ENCODE measurements at regions not wholly inside any gene's neighbourhood (a gene's known extent, or its start where the extent isn't known, plus 50 kb on each side); places are given as distances from the start of the nearest gene placed in this dataset.

- Histone ChIP-seq H3K4me3 (ENCODE audit: low read depth, low read length) (no peak overlapping the region), H3K4me1 (ENCODE audit: control insufficient read depth, insufficient read depth, low read length, poor library complexity, severe bottlenecking) (no peaks in the 10 kb centered on the region), H3K27me3 (ENCODE audit: control insufficient read depth, insufficient read depth, low read length) (no peaks in the 10 kb centered on the region), H3K27ac (ENCODE audit: insufficient read depth, low read length, poor library complexity, severe bottlenecking) (no peak overlapping the region), H3K9me3 (ENCODE audit: control insufficient read depth in 2 of 2, low read length in 2 of 2) (no peaks in the 10 kb centered on the region), H3K36me3 (ENCODE audit: control insufficient read depth, insufficient read depth, low read length) (no peaks in the 10 kb centered on the region)
- ATAC-seq (ENCODE audit: low read depth in 2 of 2) = no peak
- H3K36me3 Mint-ChIP-seq = no peaks in the 10 kb centered on the region
- peaks cover 4% of the 10 kb centered on the region for H3K27me3 Mint-ChIP-seq
- H3K4me1 Mint-ChIP-seq = no peaks in the 10 kb centered on the region
- peaks cover 0 to 5% (median under 1%) of the 10 kb centered on the region in 7 donors for H3K9me3 Mint-ChIP-seq
- H3K27ac Mint-ChIP-seq = no peak overlapping the region
- H3K4me3 Mint-ChIP-seq = no peak overlapping the region
- DNase-seq = no peak
These were observed 651.8 kb downstream of the C4orf33 start for GRCh38 chr4:129747756-129748155.

- Mint-ChIP-seq H3K27me3 (peaks cover 4% of the 10 kb centered on the region), H3K4me1 (no peaks in the 10 kb centered on the region), H3K4me3 (no peak overlapping the region), H3K36me3 (no peaks in the 10 kb centered on the region), H3K27ac (no peak overlapping the region), H3K9me3 (peaks cover 0 to 5% (median 2%) of the 10 kb centered on the region in 7 donors)
- Histone ChIP-seq H3K4me3 (ENCODE audit: low read depth, low read length) (no peak overlapping the region), H3K9me3 (ENCODE audit: control insufficient read depth in 2 of 2, low read length in 2 of 2) (no peaks in the 10 kb centered on the region), H3K4me1 (ENCODE audit: control insufficient read depth, insufficient read depth, low read length, poor library complexity, severe bottlenecking) (no peaks in the 10 kb centered on the region), H3K36me3 (ENCODE audit: control insufficient read depth, insufficient read depth, low read length) (no peaks in the 10 kb centered on the region), H3K27me3 (ENCODE audit: control insufficient read depth, insufficient read depth, low read length) (no peaks in the 10 kb centered on the region), H3K27ac (ENCODE audit: insufficient read depth, low read length, poor library complexity, severe bottlenecking) (no peak overlapping the region)
- DNase-seq = no peak
- no peak for ATAC-seq (ENCODE audit: low read depth in 2 of 2)
These were observed 653.0 kb downstream of the C4orf33 start for GRCh38 chr4:129748991-129749390.

- Mint-ChIP-seq H3K9me3 (peaks cover 0 to 4% (median under 1%) of the 10 kb centered on the region in 7 donors), H3K4me3 (no peak overlapping the region), H3K36me3 (no peaks in the 10 kb centered on the region), H3K27me3 (peaks cover 4% of the 10 kb centered on the region), H3K4me1 (no peaks in the 10 kb centered on the region), H3K27ac (no peak overlapping the region)
- no peak overlapping the region for H3K27ac ChIP-seq (ENCODE audit: insufficient read depth, low read length, poor library complexity, severe bottlenecking)
- ATAC-seq (ENCODE audit: low read depth in 2 of 2) (no peak), DNase-seq (no peak)
- H3K36me3 ChIP-seq (ENCODE audit: control insufficient read depth, insufficient read depth, low read length) = no peaks in the 10 kb centered on the region
- no peak overlapping the region for H3K4me3 ChIP-seq (ENCODE audit: low read depth, low read length)
- no peaks in the 10 kb centered on the region for H3K27me3 ChIP-seq (ENCODE audit: control insufficient read depth, insufficient read depth, low read length)
- H3K4me1 ChIP-seq (ENCODE audit: control insufficient read depth, insufficient read depth, low read length, poor library complexity, severe bottlenecking) = no peaks in the 10 kb centered on the region
- H3K9me3 ChIP-seq (ENCODE audit: control insufficient read depth in 2 of 2, low read length in 2 of 2) = no peaks in the 10 kb centered on the region
These were observed 655.7 kb downstream of the C4orf33 start for GRCh38 chr4:129751646-129752045.

- no peak overlapping the region for H3K4me3 ChIP-seq (ENCODE audit: low read depth, low read length)
- no peak for ATAC-seq (ENCODE audit: low read depth in 2 of 2)
- no peaks in the 10 kb centered on the region for H3K9me3 ChIP-seq (ENCODE audit: control insufficient read depth in 2 of 2, low read length in 2 of 2)
- Mint-ChIP-seq H3K4me3 (no peak overlapping the region), H3K36me3 (no peaks in the 10 kb centered on the region), H3K27ac (no peak overlapping the region), H3K27me3 (no peaks in the 10 kb centered on the region), H3K9me3 (peaks cover 0 to 17% (median 3%) of the 10 kb centered on the region in 7 donors), H3K4me1 (no peaks in the 10 kb centered on the region)
- DNase-seq = no peak
- no peaks in the 10 kb centered on the region for H3K4me1 ChIP-seq (ENCODE audit: control insufficient read depth, insufficient read depth, low read length, poor library complexity, severe bottlenecking)
- no peak overlapping the region for H3K27ac ChIP-seq (ENCODE audit: insufficient read depth, low read length, poor library complexity, severe bottlenecking)
- no peaks in the 10 kb centered on the region for H3K36me3 ChIP-seq (ENCODE audit: control insufficient read depth, insufficient read depth, low read length)
- H3K27me3 ChIP-seq (ENCODE audit: control insufficient read depth, insufficient read depth, low read length) = no peaks in the 10 kb centered on the region
These were observed 687.6 kb downstream of the C4orf33 start for GRCh38 chr4:129783596-129783995.

GRCh38 chr4:129788486-129788885 is 692.5 kb downstream of the C4orf33 start:
- H3K27me3 Mint-ChIP-seq = no peaks in the 10 kb centered on the region
- no peak overlapping the region for H3K27ac ChIP-seq (ENCODE audit: insufficient read depth, low read length, poor library complexity, severe bottlenecking)
- H3K9me3 Mint-ChIP-seq = peaks cover 0 to 13% (median 5%) of the 10 kb centered on the region in 7 donors
- H3K36me3 ChIP-seq (ENCODE audit: control insufficient read depth, insufficient read depth, low read length) = no peaks in the 10 kb centered on the region
- DNase-seq (no peak), ATAC-seq (ENCODE audit: low read depth in 2 of 2) (no peak)
- no peaks in the 10 kb centered on the region for H3K27me3 ChIP-seq (ENCODE audit: control insufficient read depth, insufficient read depth, low read length)
- no peaks in the 10 kb centered on the region for H3K36me3 Mint-ChIP-seq
- no peaks in the 10 kb centered on the region for H3K9me3 ChIP-seq (ENCODE audit: control insufficient read depth in 2 of 2, low read length in 2 of 2)
- no peaks in the 10 kb centered on the region for H3K4me1 ChIP-seq (ENCODE audit: control insufficient read depth, insufficient read depth, low read length, poor library complexity, severe bottlenecking)
- H3K4me3 ChIP-seq (ENCODE audit: low read depth, low read length) = no peak overlapping the region
- H3K4me3 Mint-ChIP-seq = no peak overlapping the region
- H3K4me1 Mint-ChIP-seq = no peaks in the 10 kb centered on the region
- H3K27ac Mint-ChIP-seq = no peak overlapping the region

GRCh38 chr4:129804461-129804981 is 708.6 kb downstream of the C4orf33 start:
- Histone ChIP-seq H3K4me3 (ENCODE audit: low read depth, low read length) (no peak overlapping the region), H3K36me3 (ENCODE audit: control insufficient read depth, insufficient read depth, low read length) (no peaks in the 10 kb centered on the region), H3K4me1 (ENCODE audit: control insufficient read depth, insufficient read depth, low read length, poor library complexity, severe bottlenecking) (no peaks in the 10 kb centered on the region), H3K9me3 (ENCODE audit: control insufficient read depth in 2 of 2, low read length in 2 of 2) (no peaks in the 10 kb centered on the region), H3K27ac (ENCODE audit: insufficient read depth, low read length, poor library complexity, severe bottlenecking) (no peak overlapping the region), H3K27me3 (ENCODE audit: control insufficient read depth, insufficient read depth, low read length) (no peaks in the 10 kb centered on the region)
- no peaks in the 10 kb centered on the region for H3K27me3 Mint-ChIP-seq
- no peak overlapping the region for H3K4me3 Mint-ChIP-seq
- no peak overlapping the region for H3K27ac Mint-ChIP-seq
- H3K9me3 Mint-ChIP-seq = peaks cover 0 to 14% (median 4%) of the 10 kb centered on the region in 7 donors
- H3K4me1 Mint-ChIP-seq = no peaks in the 10 kb centered on the region
- DNase-seq (no peak), ATAC-seq (ENCODE audit: low read depth in 2 of 2) (no peak)
- H3K36me3 Mint-ChIP-seq = no peaks in the 10 kb centered on the region

GRCh38 chr4:129806986-129807385 is 711.0 kb downstream of the C4orf33 start:
- H3K27ac Mint-ChIP-seq = no peak overlapping the region
- no peaks in the 10 kb centered on the region for H3K27me3 ChIP-seq (ENCODE audit: control insufficient read depth, insufficient read depth, low read length)
- no peak overlapping the region for H3K27ac ChIP-seq (ENCODE audit: insufficient read depth, low read length, poor library complexity, severe bottlenecking)
- H3K27me3 Mint-ChIP-seq = no peaks in the 10 kb centered on the region
- no peaks in the 10 kb centered on the region for H3K36me3 ChIP-seq (ENCODE audit: control insufficient read depth, insufficient read depth, low read length)
- no peak overlapping the region for H3K4me3 Mint-ChIP-seq
- ATAC-seq (ENCODE audit: low read depth in 2 of 2) (no peak), DNase-seq (no peak)
- H3K4me1 ChIP-seq (ENCODE audit: control insufficient read depth, insufficient read depth, low read length, poor library complexity, severe bottlenecking) = no peaks in the 10 kb centered on the region
- H3K4me3 ChIP-seq (ENCODE audit: low read depth, low read length) = no peak overlapping the region
- H3K4me1 Mint-ChIP-seq = no peaks in the 10 kb centered on the region
- no peaks in the 10 kb centered on the region for H3K9me3 ChIP-seq (ENCODE audit: control insufficient read depth in 2 of 2, low read length in 2 of 2)
- H3K9me3 Mint-ChIP-seq = peaks cover 2 to 11% (median 4%) of the 10 kb centered on the region in 7 donors
- H3K36me3 Mint-ChIP-seq = no peaks in the 10 kb centered on the region

- no peaks in the 10 kb centered on the region for H3K27me3 ChIP-seq (ENCODE audit: control insufficient read depth, insufficient read depth, low read length)
- no peaks in the 10 kb centered on the region for H3K4me1 ChIP-seq (ENCODE audit: control insufficient read depth, insufficient read depth, low read length, poor library complexity, severe bottlenecking)
- no peak overlapping the region for H3K27ac ChIP-seq (ENCODE audit: insufficient read depth, low read length, poor library complexity, severe bottlenecking)
- H3K27ac Mint-ChIP-seq = no peak overlapping the region
- H3K36me3 ChIP-seq (ENCODE audit: control insufficient read depth, insufficient read depth, low read length) = no peaks in the 10 kb centered on the region
- H3K9me3 ChIP-seq (ENCODE audit: control insufficient read depth in 2 of 2, low read length in 2 of 2) = no peaks in the 10 kb centered on the region
- no peaks in the 10 kb centered on the region for H3K36me3 Mint-ChIP-seq
- no peaks in the 10 kb centered on the region for H3K4me1 Mint-ChIP-seq
- peaks cover 2 to 13% (median 4%) of the 10 kb centered on the region in 7 donors for H3K9me3 Mint-ChIP-seq
- ATAC-seq (ENCODE audit: low read depth in 2 of 2) (no peak), DNase-seq (no peak)
- H3K27me3 Mint-ChIP-seq = no peaks in the 10 kb centered on the region
- no peak overlapping the region for H3K4me3 ChIP-seq (ENCODE audit: low read depth, low read length)
- no peak overlapping the region for H3K4me3 Mint-ChIP-seq
These were observed 712.3 kb downstream of the C4orf33 start for GRCh38 chr4:129808242-129808641.

Data from CD4-positive, CD25-positive, alpha-beta regulatory T cell (primary cell).